ENCODE measurements at regions not wholly inside any gene's neighbourhood (a gene's known extent, or its start where the extent isn't known, plus 50 kb on each side); places are given as distances from the start of the nearest gene placed in this dataset.

- Mint-ChIP-seq H3K36me3 (ENCODE audit: low read depth, unreplicated experiment) (no peaks in the 10 kb centered on the region), H3K27ac (ENCODE audit: unreplicated experiment) (no peak overlapping the region), H3K9me3 (ENCODE audit: unreplicated experiment) (no peaks in the 10 kb centered on the region), H3K27me3 (ENCODE audit: low read depth, unreplicated experiment) (no peaks in the 10 kb centered on the region), H3K4me1 (ENCODE audit: low read depth, unreplicated experiment) (no peaks in the 10 kb centered on the region), H3K4me3 (ENCODE audit: unreplicated experiment) (no peak overlapping the region)
- H3K4me2 ChIP-seq (ENCODE audit: low read length): no peak overlapping the region
- H4K20me1 ChIP-seq (ENCODE audit: insufficient read depth, low read length): no peaks in the 10 kb centered on the region
- no peak overlapping the region for H3K27ac ChIP-seq (ENCODE audit: low read depth, low read length)
- peak; percentile 34 for FAIRE-seq
- H3K27me3 ChIP-seq (ENCODE audit: insufficient read depth, low read length): no peaks in the 10 kb centered on the region
- DNase-seq (ENCODE audit: low read depth): no peak
- H3K4me3 ChIP-seq (ENCODE audit: insufficient read depth, low read depth, low read length): no peak overlapping the region
- H3K9ac ChIP-seq (ENCODE audit: low read length): no peak overlapping the region
- no peak overlapping the region for H2AFZ ChIP-seq (ENCODE audit: low read depth, low read length)
- H3K36me3 ChIP-seq (ENCODE audit: insufficient read depth, low read length): no peaks in the 10 kb centered on the region
- no peaks in the 10 kb centered on the region for H3K4me1 ChIP-seq (ENCODE audit: insufficient read depth, low read length)
- H3K9me3 ChIP-seq (ENCODE audit: insufficient read depth, low read depth, low read length): no peaks in the 10 kb centered on the region
- H3K79me2 ChIP-seq (ENCODE audit: insufficient read depth, low read length): no peaks in the 10 kb centered on the region
- TF ChIP-seq EZH2 (IDR thresholded peaks at IDR 0.05; ENCODE audit: insufficient read depth, low read length): no peak
- TF ChIP-seq, protein P1, sequence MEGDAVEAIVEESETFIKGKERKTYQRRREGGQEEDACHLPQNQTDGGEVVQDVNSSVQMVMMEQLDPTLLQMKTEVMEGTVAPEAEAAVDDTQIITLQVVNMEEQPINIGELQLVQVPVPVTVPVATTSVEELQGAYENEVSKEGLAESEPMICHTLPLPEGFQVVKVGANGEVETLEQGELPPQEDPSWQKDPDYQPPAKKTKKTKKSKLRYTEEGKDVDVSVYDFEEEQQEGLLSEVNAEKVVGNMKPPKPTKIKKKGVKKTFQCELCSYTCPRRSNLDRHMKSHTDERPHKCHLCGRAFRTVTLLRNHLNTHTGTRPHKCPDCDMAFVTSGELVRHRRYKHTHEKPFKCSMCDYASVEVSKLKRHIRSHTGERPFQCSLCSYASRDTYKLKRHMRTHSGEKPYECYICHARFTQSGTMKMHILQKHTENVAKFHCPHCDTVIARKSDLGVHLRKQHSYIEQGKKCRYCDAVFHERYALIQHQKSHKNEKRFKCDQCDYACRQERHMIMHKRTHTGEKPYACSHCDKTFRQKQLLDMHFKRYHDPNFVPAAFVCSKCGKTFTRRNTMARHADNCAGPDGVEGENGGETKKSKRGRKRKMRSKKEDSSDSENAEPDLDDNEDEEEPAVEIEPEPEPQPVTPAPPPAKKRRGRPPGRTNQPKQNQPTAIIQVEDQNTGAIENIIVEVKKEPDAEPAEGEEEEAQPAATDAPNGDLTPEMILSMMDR (IDR thresholded peaks at IDR 0.05; ENCODE audit: insufficient read depth, low read depth, low read length): no peak
These were observed 88.6 kb downstream of the ZIC3 start for GRCh38 chrX:137654481-137654880.

DNA sequence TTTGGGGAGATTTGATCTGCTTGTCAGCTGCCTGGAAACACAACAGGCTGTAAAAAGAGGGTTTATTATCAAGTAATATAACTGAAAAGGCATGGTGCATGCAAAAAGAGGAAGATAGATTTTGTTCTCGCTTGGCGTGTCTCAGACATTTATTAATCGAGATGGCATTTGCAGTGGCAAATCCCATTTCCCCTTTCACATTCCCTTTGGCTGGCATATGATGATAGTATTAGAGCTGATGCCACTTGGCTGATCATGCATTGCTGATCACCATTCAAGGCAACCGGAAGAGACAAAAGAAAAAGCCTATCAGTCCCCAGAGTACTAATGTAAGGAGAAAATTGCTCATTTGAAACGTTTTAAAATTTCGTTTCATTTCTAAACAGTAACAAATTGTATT is 101.8 kb downstream of the ZIC3 start:
- Histone ChIP-seq H3K4me3 (ENCODE audit: insufficient read depth, low read depth, low read length) (no peak overlapping the region), H3K27ac (ENCODE audit: low read depth, low read length) (no peak overlapping the region), H3K36me3 (ENCODE audit: insufficient read depth, low read length) (no peaks in the 10 kb centered on the region), H3K79me2 (ENCODE audit: insufficient read depth, low read length) (no peaks in the 10 kb centered on the region), H4K20me1 (ENCODE audit: insufficient read depth, low read length) (no peaks in the 10 kb centered on the region), H2AFZ (ENCODE audit: low read depth, low read length) (no peak overlapping the region), H3K9me3 (ENCODE audit: insufficient read depth, low read depth, low read length) (no peaks in the 10 kb centered on the region), H3K9ac (ENCODE audit: low read length) (no peak overlapping the region), H3K27me3 (ENCODE audit: insufficient read depth, low read length) (no peaks in the 10 kb centered on the region), H3K4me1 (ENCODE audit: insufficient read depth, low read length) (no peaks in the 10 kb centered on the region), H3K4me2 (ENCODE audit: low read length) (no peak overlapping the region)
- no peak for TF ChIP-seq EZH2 (IDR thresholded peaks at IDR 0.05; ENCODE audit: insufficient read depth, low read length)
- TF ChIP-seq, protein P1 (IDR thresholded peaks at IDR 0.05; ENCODE audit: insufficient read depth, low read depth, low read length): no peak
- DNase-seq (ENCODE audit: low read depth) (no peak), FAIRE-seq (peak; percentile 90)
- H3K9me3 Mint-ChIP-seq (ENCODE audit: unreplicated experiment): peaks cover 4% of the 10 kb centered on the region
- no peak overlapping the region for H3K27ac Mint-ChIP-seq (ENCODE audit: unreplicated experiment)
- H3K4me1 Mint-ChIP-seq (ENCODE audit: low read depth, unreplicated experiment): no peaks in the 10 kb centered on the region
- H3K4me3 Mint-ChIP-seq (ENCODE audit: unreplicated experiment): no peak overlapping the region
- H3K27me3 Mint-ChIP-seq (ENCODE audit: low read depth, unreplicated experiment): no peaks in the 10 kb centered on the region
- H3K36me3 Mint-ChIP-seq (ENCODE audit: low read depth, unreplicated experiment): no peaks in the 10 kb centered on the region

- H3K4me1 ChIP-seq (ENCODE audit: insufficient read depth, low read length): no peaks in the 10 kb centered on the region
- H3K4me3 ChIP-seq (ENCODE audit: insufficient read depth, low read depth, low read length): no peak overlapping the region
- H3K27ac Mint-ChIP-seq (ENCODE audit: unreplicated experiment): no peak overlapping the region
- H4K20me1 ChIP-seq (ENCODE audit: insufficient read depth, low read length): no peaks in the 10 kb centered on the region
- no peaks in the 10 kb centered on the region for H3K9me3 ChIP-seq (ENCODE audit: insufficient read depth, low read depth, low read length)
- no peak overlapping the region for H3K9ac ChIP-seq (ENCODE audit: low read length)
- H3K79me2 ChIP-seq (ENCODE audit: insufficient read depth, low read length): no peaks in the 10 kb centered on the region
- no peaks in the 10 kb centered on the region for H3K36me3 Mint-ChIP-seq (ENCODE audit: low read depth, unreplicated experiment)
- TF ChIP-seq, protein P1 (IDR thresholded peaks at IDR 0.05; ENCODE audit: insufficient read depth, low read depth, low read length): no peak
- no peak for TF ChIP-seq EZH2 (IDR thresholded peaks at IDR 0.05; ENCODE audit: insufficient read depth, low read length)
- H3K27me3 Mint-ChIP-seq (ENCODE audit: low read depth, unreplicated experiment): no peaks in the 10 kb centered on the region
- H3K9me3 Mint-ChIP-seq (ENCODE audit: unreplicated experiment): no peaks in the 10 kb centered on the region
- no peak overlapping the region for H2AFZ ChIP-seq (ENCODE audit: low read depth, low read length)
- no peak overlapping the region for H3K4me3 Mint-ChIP-seq (ENCODE audit: unreplicated experiment)
- DNase-seq (ENCODE audit: low read depth) (no peak), FAIRE-seq (no peak)
- no peak overlapping the region for H3K27ac ChIP-seq (ENCODE audit: low read depth, low read length)
- H3K36me3 ChIP-seq (ENCODE audit: insufficient read depth, low read length): no peaks in the 10 kb centered on the region
- H3K27me3 ChIP-seq (ENCODE audit: insufficient read depth, low read length): no peaks in the 10 kb centered on the region
- no peak overlapping the region for H3K4me2 ChIP-seq (ENCODE audit: low read length)
- H3K4me1 Mint-ChIP-seq (ENCODE audit: low read depth, unreplicated experiment): no peaks in the 10 kb centered on the region
These were observed 118.7 kb downstream of the ZIC3 start for GRCh38 chrX:137684591-137684990.

All from astrocyte (in vitro differentiated cells and primary cell).